Thyroid gland (tissue), 4 donors: ENCODE measurements at regions not wholly inside any gene's neighbourhood (a gene's known extent, or its start where the extent isn't known, plus 50 kb on each side); places are given as distances from the start of the nearest gene placed in this dataset.

Experiments used
- POLR2A ChIP-seq, 2 donors: fragments of 450-650 bp; IDR thresholded peaks; one replicate each; pipeline ENCODE4 v1.6.1; 2017; ENCODE audit warnings: antibody characterized with exemption in 2 of 2, mild to moderate bottlenecking in 2 of 2, moderate library complexity in 1 of 2
- TF ChIP-seq, protein P1 (sequence below), 6 experiments: fragments of 200-600 bp in 3 of 6; fragments of 450-650 bp in 3 of 6; sonication (generic) in 3 of 6; IDR thresholded peaks; one replicate each; pipeline ENCODE4 v1.5.1; 2016 to 2019; ENCODE audit warnings: antibody characterized with exemption in 6 of 6, mild to moderate bottlenecking in 2 of 6, inconsistent platforms in 1 of 6, moderate library complexity in 1 of 6

DNA sequence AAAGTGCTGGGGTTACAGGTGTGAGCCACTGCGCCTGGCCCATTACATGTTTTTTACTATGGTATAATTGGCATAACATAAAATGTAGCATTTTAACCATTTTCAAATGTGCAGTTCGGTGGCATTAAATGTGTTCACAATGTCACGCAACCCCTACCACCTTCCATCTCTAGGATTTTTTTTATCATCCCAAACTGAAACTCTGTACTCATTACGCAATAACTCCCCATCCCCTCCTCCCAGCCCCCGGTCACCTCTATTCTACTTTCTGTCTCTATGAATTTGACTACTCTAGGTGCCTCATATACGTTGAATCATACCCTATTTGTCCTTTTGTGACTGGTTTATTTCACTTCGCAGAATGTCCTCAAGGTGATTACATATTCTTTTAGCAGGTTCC, 233.1 kb upstream of the ARID1B start:
- TF ChIP-seq, protein P1, sequence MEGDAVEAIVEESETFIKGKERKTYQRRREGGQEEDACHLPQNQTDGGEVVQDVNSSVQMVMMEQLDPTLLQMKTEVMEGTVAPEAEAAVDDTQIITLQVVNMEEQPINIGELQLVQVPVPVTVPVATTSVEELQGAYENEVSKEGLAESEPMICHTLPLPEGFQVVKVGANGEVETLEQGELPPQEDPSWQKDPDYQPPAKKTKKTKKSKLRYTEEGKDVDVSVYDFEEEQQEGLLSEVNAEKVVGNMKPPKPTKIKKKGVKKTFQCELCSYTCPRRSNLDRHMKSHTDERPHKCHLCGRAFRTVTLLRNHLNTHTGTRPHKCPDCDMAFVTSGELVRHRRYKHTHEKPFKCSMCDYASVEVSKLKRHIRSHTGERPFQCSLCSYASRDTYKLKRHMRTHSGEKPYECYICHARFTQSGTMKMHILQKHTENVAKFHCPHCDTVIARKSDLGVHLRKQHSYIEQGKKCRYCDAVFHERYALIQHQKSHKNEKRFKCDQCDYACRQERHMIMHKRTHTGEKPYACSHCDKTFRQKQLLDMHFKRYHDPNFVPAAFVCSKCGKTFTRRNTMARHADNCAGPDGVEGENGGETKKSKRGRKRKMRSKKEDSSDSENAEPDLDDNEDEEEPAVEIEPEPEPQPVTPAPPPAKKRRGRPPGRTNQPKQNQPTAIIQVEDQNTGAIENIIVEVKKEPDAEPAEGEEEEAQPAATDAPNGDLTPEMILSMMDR (IDR thresholded peaks at IDR 0.05): no peak
- TF ChIP-seq POLR2A (IDR thresholded peaks at IDR 0.05): no peak
